Choroid plexus epithelial cell (primary cell): ENCODE measurements at regions not wholly inside any gene's neighbourhood (a gene's known extent, or its start where the extent isn't known, plus 50 kb on each side); places are given as distances from the start of the nearest gene placed in this dataset.
"Not testable (repeated sequence)": the region's sequence is repeated elsewhere in the genome, so short reads cannot be mapped to it uniquely, and the experiment has no call there.

Experiments
- DNase-seq: peaks from one replicate; pipeline ENCODE4 v3.0.0-alpha.2; 2010; ENCODE audit warnings: low read depth
- H3K4me3 ChIP-seq: 2 replicates; pipeline ENCODE4 v1.5.1; 2011; ENCODE audit warnings: low read depth, mild to moderate bottlenecking, control low read depth, low read length, moderate library complexity
- TF ChIP-seq, protein P1 (sequence below): conservative IDR thresholded peaks from 2 replicates; pipeline ENCODE4 v1.5.1; 2011; ENCODE audit warnings: low read depth, mild to moderate bottlenecking, control low read depth, inconsistent platforms, low read length, moderate library complexity

DNA sequence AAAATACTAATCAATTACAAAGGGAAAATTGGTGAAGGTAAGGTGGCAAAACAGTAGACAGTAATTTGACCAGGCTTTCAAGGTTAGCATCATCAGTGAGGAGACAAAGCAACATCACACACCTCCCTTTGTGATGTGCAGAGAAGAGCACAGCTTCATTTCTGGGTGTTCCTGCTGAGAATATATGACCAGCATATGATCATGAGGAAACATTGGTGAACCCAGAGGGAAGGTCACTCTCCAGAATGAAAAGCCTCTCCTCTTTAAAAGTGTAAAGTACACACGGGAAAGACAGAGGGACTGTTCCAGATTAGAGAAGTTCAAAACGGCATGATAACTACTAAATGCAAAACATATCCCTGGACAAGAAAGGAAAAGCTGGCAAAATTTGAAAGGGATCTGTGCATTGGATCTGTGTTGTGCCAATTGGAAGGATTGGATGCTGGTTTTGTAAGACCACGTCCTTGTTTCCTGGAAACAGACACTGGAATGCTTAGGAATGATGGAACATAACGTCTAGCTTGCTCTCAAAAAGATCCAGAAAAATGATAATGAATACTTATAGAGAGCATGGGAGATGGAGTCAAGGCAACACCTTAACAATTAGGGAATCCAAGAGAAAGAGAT is 80.6 kb upstream of the MITF start:
- no peak for DNase-seq
- no peak overlapping the region for H3K4me3 ChIP-seq
- TF ChIP-seq, protein P1, sequence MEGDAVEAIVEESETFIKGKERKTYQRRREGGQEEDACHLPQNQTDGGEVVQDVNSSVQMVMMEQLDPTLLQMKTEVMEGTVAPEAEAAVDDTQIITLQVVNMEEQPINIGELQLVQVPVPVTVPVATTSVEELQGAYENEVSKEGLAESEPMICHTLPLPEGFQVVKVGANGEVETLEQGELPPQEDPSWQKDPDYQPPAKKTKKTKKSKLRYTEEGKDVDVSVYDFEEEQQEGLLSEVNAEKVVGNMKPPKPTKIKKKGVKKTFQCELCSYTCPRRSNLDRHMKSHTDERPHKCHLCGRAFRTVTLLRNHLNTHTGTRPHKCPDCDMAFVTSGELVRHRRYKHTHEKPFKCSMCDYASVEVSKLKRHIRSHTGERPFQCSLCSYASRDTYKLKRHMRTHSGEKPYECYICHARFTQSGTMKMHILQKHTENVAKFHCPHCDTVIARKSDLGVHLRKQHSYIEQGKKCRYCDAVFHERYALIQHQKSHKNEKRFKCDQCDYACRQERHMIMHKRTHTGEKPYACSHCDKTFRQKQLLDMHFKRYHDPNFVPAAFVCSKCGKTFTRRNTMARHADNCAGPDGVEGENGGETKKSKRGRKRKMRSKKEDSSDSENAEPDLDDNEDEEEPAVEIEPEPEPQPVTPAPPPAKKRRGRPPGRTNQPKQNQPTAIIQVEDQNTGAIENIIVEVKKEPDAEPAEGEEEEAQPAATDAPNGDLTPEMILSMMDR = no peak

DNA sequence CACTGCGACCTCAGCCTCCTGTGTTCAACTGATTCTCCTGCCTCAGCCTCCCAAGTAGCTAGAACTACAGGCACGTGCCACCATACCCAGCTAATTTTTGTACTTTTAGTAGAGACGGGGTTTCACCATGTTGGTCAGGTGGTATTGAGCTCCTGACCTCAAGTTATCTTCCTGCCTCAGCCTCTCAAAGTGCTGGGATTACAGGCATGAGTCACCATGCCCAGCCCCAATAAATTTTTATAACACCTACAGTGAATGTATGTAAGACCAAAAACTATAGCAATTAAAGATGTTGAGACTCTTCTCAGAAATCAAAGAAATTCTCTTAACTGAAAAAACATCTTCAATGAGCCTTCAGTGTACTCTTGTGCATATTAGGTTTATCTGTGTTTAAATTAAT is 82.2 kb upstream of the MITF start:
- not testable (repeated sequence) for H3K4me3 ChIP-seq, DNase-seq

DNA sequence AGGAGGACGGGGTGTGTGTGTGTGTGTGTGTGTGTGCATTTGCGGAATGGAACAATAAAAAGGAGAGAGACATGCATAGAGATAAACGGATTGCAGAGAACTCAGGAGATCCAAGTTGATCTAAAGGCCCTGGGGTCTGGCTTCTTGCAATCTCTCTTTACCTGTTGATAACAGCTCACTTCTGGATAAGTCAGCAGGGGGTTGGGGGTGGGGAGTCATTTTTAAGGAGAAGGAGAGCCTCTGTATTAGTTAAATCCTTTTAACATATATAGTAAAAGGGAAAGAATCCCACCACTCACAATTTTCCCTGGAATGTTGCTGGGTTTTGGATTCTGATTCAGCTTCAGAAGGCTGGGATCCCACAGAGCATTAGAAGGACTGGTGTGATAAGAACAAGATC is 87.5 kb upstream of the MITF start:
- H3K4me3 ChIP-seq = no peak overlapping the region
- DNase-seq = no peak
- TF ChIP-seq, protein P1 = no peak

DNA sequence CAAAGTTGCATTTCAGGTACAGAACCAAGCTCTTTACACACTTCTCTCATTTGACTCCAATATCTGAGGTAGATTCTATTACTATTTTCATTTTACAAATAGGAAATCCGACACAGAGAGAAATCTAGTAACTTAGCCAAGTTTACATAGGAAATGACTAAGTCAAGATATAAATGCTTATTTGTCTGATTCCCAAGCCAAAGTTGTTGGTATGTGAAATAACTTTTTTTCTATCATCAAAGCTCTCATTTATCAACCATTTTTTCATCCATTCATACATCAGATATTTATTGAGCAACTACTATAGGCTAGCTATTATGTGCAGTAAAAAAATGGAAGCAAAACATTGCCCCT is 89.2 kb upstream of the MITF start:
- peak; percentile 47 for DNase-seq
- TF ChIP-seq, protein P1 = no peak
- no peak overlapping the region for H3K4me3 ChIP-seq

DNA sequence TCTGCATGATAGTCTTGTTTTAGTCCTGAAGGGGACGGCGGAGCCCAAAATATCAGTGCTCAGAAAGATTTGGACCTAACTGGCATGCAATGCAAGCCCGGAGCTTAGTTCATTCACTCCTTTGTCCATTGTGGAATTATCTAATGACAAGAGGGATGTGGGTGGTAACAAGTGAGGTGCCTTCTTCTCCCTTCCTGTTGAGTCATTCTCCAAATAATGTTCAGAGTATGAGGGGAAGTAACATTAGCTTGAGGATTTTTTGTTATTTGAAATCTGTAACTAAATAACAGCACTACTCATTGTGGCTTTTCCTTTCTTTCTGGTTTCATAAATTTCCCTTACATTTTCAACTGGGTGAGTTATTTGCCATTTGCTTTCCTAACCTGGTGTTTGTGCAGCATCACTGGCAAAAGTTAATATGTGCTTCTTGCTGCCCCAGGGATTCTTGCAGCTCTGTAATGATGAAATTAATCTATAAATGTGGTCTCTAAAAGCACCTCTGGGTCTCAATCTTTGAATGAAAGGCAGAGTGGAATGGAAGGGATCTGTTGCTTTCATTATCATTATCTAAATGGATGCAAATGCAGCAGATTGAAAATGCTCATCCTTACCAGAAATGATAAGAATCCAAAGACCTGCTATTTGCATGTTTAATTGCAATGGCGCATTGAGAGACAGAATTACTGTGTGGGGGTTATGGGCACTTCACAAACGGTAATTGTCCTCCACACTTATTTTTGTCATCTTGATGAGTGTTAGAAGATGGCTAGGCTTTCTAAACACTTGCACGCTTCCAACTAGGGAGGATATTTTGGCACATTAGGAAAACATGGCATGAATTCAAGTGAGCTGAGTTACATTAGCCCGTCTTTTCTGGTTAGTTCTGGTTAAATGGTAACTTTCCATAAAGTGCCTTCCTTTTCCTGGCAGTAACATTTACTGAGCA is 89.9 kb upstream of the MITF start:
- peak; percentile 36 for DNase-seq
- no peak overlapping the region for H3K4me3 ChIP-seq
- TF ChIP-seq, protein P1 = no peak

DNA sequence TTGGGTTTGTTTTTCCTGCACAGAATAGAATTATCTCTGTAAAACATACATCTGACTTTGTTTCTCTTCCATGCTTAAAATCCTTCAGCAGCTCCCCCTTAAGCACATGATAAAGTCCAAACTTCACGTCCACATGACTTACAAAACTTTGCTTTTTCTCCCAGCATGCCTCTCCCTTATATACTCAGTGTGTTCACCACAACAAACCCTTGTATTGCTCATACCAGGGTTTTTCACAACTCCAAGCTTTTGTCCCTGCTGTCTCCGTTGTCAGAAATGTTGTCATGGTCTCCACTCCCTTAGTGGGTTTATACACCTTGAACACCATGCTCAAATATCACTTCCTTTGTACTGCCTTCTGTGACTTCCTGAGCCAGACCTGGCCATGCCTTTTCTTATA is 91.1 kb upstream of the MITF start:
- peak; percentile 27 for DNase-seq
- H3K4me3 ChIP-seq = no peak overlapping the region
- TF ChIP-seq, protein P1 = no peak

DNA sequence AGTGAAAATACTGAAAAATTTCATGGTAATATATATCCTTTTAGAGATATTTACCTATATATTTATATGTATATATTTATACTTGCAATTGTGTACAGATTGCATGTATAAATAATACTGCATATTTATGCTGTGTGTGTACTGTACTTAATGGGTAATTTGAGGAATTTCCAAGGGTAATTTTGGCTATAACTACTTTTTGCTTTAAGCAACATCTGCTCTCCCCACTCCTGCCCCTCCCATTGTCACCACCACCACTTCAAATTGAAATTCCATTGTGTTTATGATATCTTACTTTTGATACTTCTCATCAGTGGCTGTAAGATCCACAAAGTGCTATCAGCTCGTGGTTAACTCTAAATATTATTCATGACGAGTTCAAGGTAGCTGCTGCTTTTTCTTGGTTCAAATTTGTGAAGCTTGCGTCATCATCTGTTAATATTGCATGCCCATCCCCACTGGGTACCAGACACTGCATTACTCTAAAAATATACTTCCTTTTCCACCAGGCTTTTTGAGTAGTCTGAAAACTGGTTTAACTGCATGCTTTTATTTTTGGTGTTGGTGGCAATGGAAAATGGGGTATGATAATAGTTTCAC is 91.7 kb upstream of the MITF start:
- no peak overlapping the region for H3K4me3 ChIP-seq
- TF ChIP-seq, protein P1 = no peak
- DNase-seq = peak; percentile 58
